Stimulated activated CD8-positive, alpha-beta memory T cell treated with anti-CD3 and anti-CD28 coated beads, Interleukin-12 subunit alpha, Interleukin-12 subunit beta, amount 100 ng/mL, for 1 hour (primary cell): ENCODE measurements at regions not wholly inside any gene's neighbourhood (a gene's known extent, or its start where the extent isn't known, plus 50 kb on each side); places are given as distances from the start of the nearest gene placed in this dataset.

Experiments
- DNase-seq: peaks from one replicate; pipeline ENCODE4 v3.0.0-alpha.2; 2020; ENCODE audit warnings: low read depth

DNA sequence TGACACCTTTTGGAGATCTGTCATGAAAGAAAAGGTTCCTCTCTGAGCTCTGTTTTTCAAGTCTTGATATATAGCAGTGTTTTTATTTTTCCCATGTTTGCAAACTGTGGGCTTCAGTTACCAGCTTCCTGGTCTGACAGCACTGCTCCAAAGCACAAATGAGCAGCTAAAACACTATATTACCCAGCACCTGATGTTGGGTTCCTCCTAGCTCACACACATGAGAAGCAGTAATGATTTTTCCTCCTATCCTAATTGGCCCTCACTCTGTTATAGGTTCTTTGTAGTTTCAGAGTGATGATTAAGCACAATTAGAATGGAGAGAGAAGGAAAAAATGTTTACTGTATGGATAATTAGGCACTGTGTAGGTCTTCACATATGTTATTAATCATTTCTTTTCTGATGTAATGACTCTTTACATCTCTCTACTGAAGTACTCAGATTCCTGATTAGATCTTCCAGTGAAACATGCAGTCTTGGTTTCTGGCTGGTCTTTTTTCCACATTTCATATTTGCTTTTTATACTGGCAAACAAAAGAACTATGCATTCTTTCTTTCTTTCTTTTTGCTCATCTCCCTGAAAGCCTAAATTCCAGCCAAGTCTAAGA, 939.7 kb downstream of the NSUN3 start:
- no peak for DNase-seq

- DNase-seq: no peak
Observed at GRCh38 chr3:95028688-95029087, 965.8 kb downstream of the NSUN3 start.

GRCh38 chr3:95029644-95030043, 966.8 kb downstream of the NSUN3 start:
- no peak for DNase-seq

- DNase-seq: no peak
Observed at GRCh38 chr3:95036526-95037021, 973.7 kb downstream of the NSUN3 start.

DNA sequence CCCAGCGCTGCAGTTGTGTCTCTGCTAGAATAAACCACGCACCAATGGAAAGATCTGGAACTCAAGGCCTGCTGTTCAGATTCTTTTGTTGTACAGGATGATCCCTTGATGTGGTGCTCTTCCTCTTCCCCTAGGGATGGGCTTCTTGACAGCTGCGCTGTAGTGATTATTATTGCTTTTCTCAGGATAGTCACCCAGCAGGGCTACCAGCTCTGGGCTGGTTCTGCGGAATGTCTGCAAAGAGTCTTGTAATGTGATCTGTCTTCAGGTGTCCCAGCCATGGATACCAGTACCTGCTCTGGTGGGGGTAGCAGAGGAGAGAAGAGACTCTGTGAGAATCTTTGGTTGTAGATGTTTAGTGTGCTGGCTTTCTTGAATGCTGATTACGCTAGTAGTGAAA, 974.2 kb downstream of the NSUN3 start:
- DNase-seq: no peak

- DNase-seq: no peak
Observed at GRCh38 chr3:95037927-95038326, 975.1 kb downstream of the NSUN3 start.

GRCh38 chr3:95044101-95044500, 981.2 kb downstream of the NSUN3 start:
- no peak for DNase-seq

- no peak for DNase-seq
Observed at GRCh38 chr3:95048564-95048963, 985.7 kb downstream of the NSUN3 start.

- DNase-seq: no peak
Observed at GRCh38 chr3:95049841-95050240, 987.0 kb downstream of the NSUN3 start.

- DNase-seq: no peak
Observed at GRCh38 chr3:95055288-95055687, 992.4 kb downstream of the NSUN3 start.

GRCh38 chr3:95082191-95082590, 1019.3 kb downstream of the NSUN3 start:
- DNase-seq: no peak

GRCh38 chr3:95084738-95085137, 1021.9 kb downstream of the NSUN3 start:
- DNase-seq: no peak

DNA sequence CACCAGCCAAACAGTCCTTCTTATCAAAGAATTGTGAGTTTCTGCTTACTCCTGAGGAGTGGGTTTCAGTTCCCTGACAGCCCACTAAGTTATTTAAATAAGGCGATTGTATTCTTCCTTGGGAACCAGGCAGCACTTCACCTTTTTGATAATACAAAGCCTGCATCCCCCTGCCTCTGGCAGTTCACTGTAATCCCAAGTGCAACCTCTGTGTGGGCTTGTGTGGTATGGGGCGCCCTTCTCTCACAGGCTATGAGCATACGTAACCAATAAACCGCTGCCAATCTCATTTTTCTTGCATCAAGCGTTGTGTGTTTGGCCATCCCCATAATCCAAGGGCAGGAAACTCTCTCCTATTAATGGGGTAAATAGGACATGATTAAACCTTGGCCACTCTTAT, 1025.6 kb downstream of the NSUN3 start:
- DNase-seq: no peak

- no peak for DNase-seq
Observed at GRCh38 chr3:95097493-95097892, 1034.6 kb downstream of the NSUN3 start.

- DNase-seq: no peak
Observed at GRCh38 chr3:95120921-95121320, 1058.1 kb downstream of the NSUN3 start.

DNA sequence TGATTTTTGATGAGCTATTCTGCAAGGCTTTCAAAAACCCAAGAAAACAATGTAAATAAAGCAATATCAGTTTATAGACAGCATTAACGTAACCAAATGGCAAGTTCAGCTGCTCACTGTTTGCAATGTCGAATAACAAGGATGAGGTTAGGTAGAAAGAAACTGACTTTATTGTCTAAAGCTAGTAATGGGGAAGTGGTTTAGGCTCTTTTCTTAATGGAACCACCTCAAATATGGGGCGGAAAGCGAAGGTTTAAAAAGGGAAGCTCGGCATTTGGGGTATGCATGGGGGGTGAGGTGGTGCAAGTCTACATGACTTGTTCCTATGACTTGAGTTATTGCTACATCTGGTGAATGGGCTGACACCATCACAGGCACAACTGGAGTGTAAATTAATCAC, 1060.2 kb downstream of the NSUN3 start:
- DNase-seq: no peak

- no peak for DNase-seq
Observed at GRCh38 chr3:95134693-95135413, 1072.0 kb downstream of the NSUN3 start.

DNA sequence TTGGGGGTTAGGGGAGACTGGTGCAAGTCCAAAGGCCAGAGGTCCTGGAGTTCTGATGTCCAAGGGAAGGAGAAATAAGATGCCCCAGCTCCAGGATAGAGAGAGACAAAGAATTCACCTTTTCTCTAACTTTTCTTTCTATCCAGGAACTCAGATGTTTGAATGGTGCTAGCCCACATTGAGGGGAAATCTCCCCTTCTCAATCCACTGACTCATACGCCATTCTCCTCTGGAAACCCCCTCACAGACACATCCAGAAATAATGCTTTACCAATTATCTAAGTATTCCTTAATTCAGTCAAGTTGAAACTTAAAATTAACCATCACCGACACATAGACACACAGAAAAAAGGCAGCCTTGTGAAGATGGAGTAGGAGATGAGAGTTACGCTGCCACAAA, 1085.2 kb downstream of the NSUN3 start:
- DNase-seq: no peak

GRCh38 chr3:95151590-95151989, 1088.7 kb downstream of the NSUN3 start:
- DNase-seq: no peak

DNA sequence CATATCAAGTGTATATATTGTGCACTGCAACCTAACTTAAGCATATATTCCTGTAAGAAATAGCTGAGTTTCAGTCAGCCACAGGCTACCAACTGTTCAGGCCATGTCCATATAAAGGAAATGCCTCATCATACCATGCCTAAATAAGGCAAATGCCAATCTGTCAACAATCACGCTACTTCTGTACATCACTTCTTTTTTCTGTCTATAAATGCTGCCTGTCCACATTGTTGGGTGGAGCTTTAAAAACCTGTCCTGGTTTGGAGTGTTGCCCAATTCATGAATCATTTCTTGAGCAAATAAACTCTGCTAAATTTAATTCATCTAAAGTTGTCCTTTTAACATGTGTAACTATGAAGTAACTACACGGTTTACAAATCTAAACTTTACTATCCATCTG, 1091.9 kb downstream of the NSUN3 start:
- no peak for DNase-seq

GRCh38 chr3:95162794-95163193, 1099.9 kb downstream of the NSUN3 start:
- DNase-seq: no peak

DNA sequence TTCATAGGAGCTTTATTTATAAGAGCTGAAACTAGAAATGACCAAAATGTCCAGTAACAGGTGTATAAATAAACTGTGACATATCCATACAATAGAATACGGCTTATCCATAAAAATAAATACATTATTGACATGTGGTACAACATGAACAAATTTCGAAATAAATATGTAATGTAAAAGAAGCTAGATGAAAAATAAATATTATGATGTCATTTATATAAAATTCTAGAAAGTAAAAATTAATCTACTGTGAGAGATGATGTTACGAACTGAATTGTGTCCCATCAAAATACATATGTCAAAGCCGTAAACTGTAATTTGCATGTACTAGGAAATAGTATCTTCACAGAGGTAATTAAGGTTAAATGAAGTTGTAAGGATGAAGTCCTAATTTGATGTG, 1104.9 kb downstream of the NSUN3 start:
- no peak for DNase-seq

GRCh38 chr3:95168526-95168925, 1105.7 kb downstream of the NSUN3 start:
- no peak for DNase-seq
